Type B pancreatic cell (in vitro differentiated cells): ENCODE measurements at regions not wholly inside any gene's neighbourhood (a gene's known extent, or its start where the extent isn't known, plus 50 kb on each side); places are given as distances from the start of the nearest gene placed in this dataset.

ENCODE experiments used
- DNase-seq: peaks from one replicate; pipeline ENCODE4 v3.0.0; 2021; ENCODE audit warnings: mixed read lengths; ENCODE audit not compliant: unreplicated experiment; ENCODE audit errors: extremely low spot score
- H3K27ac Mint-ChIP-seq: 2 replicates; pipeline ENCODE4 v1.8.0; 2021; ENCODE audit warnings: mild to moderate bottlenecking, mixed read lengths
- H3K27me3 Mint-ChIP-seq: 2 replicates; pipeline ENCODE4 v1.8.0; 2021; ENCODE audit warnings: mixed read lengths
- H3K36me3 Mint-ChIP-seq: 2 replicates; pipeline ENCODE4 v1.8.0; 2021; ENCODE audit warnings: mixed read lengths
- H3K4me1 Mint-ChIP-seq: one replicate; pipeline ENCODE4 v1.8.0; 2021; ENCODE audit warnings: mixed read lengths; ENCODE audit not compliant: unreplicated experiment
- H3K4me3 Mint-ChIP-seq: 2 replicates; pipeline ENCODE4 v1.8.0; 2021; ENCODE audit warnings: mild to moderate bottlenecking, mixed read lengths
- H3K9me3 Mint-ChIP-seq: 2 replicates; pipeline ENCODE4 v1.8.0; 2021; ENCODE audit warnings: mixed read lengths
- CTCF ChIP-seq: fragments of 200-600 bp; sonication (generic); conservative IDR thresholded peaks from 2 replicates; pipeline ENCODE4 v1.5.0; 2021; ENCODE audit warnings: antibody characterized with exemption, mild to moderate bottlenecking

- DNase-seq, result peak; percentile 67
- no peak for TF ChIP-seq CTCF
These were observed 63.6 kb upstream of the HDAC4 start for GRCh38 chr2:239464166-239465016.

GRCh38 chr2:239463541-239464165 is 62.8 kb upstream of the HDAC4 start:
- peaks cover 4% of the 10 kb centered on the region for H3K27me3 Mint-ChIP-seq
- DNase-seq, result peak; percentile 52
- peaks cover 5% of the 10 kb centered on the region for H3K4me1 Mint-ChIP-seq
- H3K9me3 Mint-ChIP-seq, result peaks cover 5% of the 10 kb centered on the region
- H3K36me3 Mint-ChIP-seq, result no peaks in the 10 kb centered on the region
- no peak overlapping the region for H3K4me3 Mint-ChIP-seq
- no peak for TF ChIP-seq CTCF
- no peak overlapping the region for H3K27ac Mint-ChIP-seq

More at GRCh38 chr2:239464166-239465016, 63.6 kb upstream of the HDAC4 start:
- H3K36me3 Mint-ChIP-seq, result no peaks in the 10 kb centered on the region
- peaks cover 5% of the 10 kb centered on the region for H3K4me1 Mint-ChIP-seq
- H3K4me3 Mint-ChIP-seq, result no peak overlapping the region
- H3K27me3 Mint-ChIP-seq, result peaks cover 4% of the 10 kb centered on the region
- no peak overlapping the region for H3K27ac Mint-ChIP-seq
- peaks cover 5% of the 10 kb centered on the region for H3K9me3 Mint-ChIP-seq

GRCh38 chr2:239462671-239463506 is 62.1 kb upstream of the HDAC4 start:
- H3K4me1 Mint-ChIP-seq, result peaks cover 5% of the 10 kb centered on the region
- H3K27ac Mint-ChIP-seq, result no peak overlapping the region
- no peak for TF ChIP-seq CTCF
- H3K36me3 Mint-ChIP-seq, result no peaks in the 10 kb centered on the region
- peaks cover 5% of the 10 kb centered on the region for H3K9me3 Mint-ChIP-seq
- peaks cover 4% of the 10 kb centered on the region for H3K27me3 Mint-ChIP-seq
- no peak overlapping the region for H3K4me3 Mint-ChIP-seq
- DNase-seq, result peak; percentile 62

GRCh38 chr2:239462191-239462515 is 61.3 kb upstream of the HDAC4 start:
- Mint-ChIP-seq H3K4me3 (no peak overlapping the region), H3K4me1 (peaks cover 5% of the 10 kb centered on the region), H3K27me3 (peaks cover 4% of the 10 kb centered on the region), H3K9me3 (peaks cover 5% of the 10 kb centered on the region), H3K36me3 (no peaks in the 10 kb centered on the region), H3K27ac (no peak overlapping the region)
- peak; percentile 61 for DNase-seq
- no peak for TF ChIP-seq CTCF

- peak; percentile 59 for DNase-seq
- Mint-ChIP-seq H3K36me3 (no peaks in the 10 kb centered on the region), H3K9me3 (peaks cover 5% of the 10 kb centered on the region), H3K27me3 (peaks cover 4% of the 10 kb centered on the region), H3K4me3 (no peak overlapping the region), H3K27ac (no peak overlapping the region), H3K4me1 (peaks cover 5% of the 10 kb centered on the region)
- no peak for TF ChIP-seq CTCF
These were observed 60.7 kb upstream of the HDAC4 start for GRCh38 chr2:239461291-239462190.
